Testis (tissue), 2 donors: ENCODE measurements at regions not wholly inside any gene's neighbourhood (a gene's known extent, or its start where the extent isn't known, plus 50 kb on each side); places are given as distances from the start of the nearest gene placed in this dataset.

Experiments used
- POLR2A ChIP-seq: fragments of 450-650 bp; IDR thresholded peaks from one replicate; pipeline ENCODE4 v1.6.1; 2017; ENCODE audit warnings: antibody characterized with exemption, mild to moderate bottlenecking, moderate library complexity
- TF ChIP-seq, protein P1 (sequence below), 3 experiments: fragments of 450-650 bp in 2 of 3; fragments of 200-600 bp in 1 of 3; sonication (generic) in 1 of 3; IDR thresholded peaks; one replicate each; pipeline ENCODE4 v1.5.1; 2016 to 2019; ENCODE audit warnings: antibody characterized with exemption in 3 of 3, mild to moderate bottlenecking in 2 of 3, moderate library complexity in 1 of 3

DNA sequence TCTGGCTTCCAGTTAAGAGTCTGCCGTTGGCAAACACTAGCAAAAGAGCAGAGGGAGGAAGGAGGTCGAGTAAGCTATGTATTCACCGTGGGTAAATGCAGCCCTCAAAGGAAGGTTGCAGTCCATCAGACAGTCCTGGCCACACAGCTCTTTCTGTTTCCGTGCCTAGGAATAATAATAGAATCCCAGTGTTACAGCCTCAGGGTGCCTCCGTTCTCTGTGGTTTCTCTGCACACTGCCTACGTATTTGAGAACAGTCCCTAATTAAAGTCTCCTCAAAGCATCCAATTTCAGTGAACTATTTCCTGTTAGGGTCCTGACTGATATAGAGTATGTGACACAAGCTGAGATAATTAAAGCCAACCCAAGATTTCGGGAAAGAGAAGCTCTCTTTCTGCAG, 176.7 kb downstream of the GPAM start:
- TF ChIP-seq POLR2A: no peak
- TF ChIP-seq, protein P1, sequence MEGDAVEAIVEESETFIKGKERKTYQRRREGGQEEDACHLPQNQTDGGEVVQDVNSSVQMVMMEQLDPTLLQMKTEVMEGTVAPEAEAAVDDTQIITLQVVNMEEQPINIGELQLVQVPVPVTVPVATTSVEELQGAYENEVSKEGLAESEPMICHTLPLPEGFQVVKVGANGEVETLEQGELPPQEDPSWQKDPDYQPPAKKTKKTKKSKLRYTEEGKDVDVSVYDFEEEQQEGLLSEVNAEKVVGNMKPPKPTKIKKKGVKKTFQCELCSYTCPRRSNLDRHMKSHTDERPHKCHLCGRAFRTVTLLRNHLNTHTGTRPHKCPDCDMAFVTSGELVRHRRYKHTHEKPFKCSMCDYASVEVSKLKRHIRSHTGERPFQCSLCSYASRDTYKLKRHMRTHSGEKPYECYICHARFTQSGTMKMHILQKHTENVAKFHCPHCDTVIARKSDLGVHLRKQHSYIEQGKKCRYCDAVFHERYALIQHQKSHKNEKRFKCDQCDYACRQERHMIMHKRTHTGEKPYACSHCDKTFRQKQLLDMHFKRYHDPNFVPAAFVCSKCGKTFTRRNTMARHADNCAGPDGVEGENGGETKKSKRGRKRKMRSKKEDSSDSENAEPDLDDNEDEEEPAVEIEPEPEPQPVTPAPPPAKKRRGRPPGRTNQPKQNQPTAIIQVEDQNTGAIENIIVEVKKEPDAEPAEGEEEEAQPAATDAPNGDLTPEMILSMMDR (IDR thresholded peaks at IDR 0.05): no peak
